OCI-LY7 (cell line): ENCODE measurements at regions not wholly inside any gene's neighbourhood (a gene's known extent, or its start where the extent isn't known, plus 50 kb on each side); places are given as distances from the start of the nearest gene placed in this dataset.

Experiments used
- CTCF ChIP-seq: fragments of 200-600 bp; sonication (generic); conservative IDR thresholded peaks from 2 replicates; pipeline ENCODE4 v1.5.1; 2014; ENCODE audit warnings: mild to moderate bottlenecking, antibody characterized with exemption, low read length, moderate library complexity, mixed read lengths
- EZH2phosphoT487 ChIP-seq: fragments of 200-600 bp; sonication (generic); IDR thresholded peaks from 2 replicates; pipeline ENCODE4 v1.6.1; 2018; ENCODE audit warnings: low read depth, borderline replicate concordance, mild to moderate bottlenecking, mixed run types, antibody characterized with exemption, low read length, moderate library complexity, mixed read lengths

- TF ChIP-seq EZH2phosphoT487 (no peak), CTCF (peak; percentile 95)
These were observed 167.7 kb upstream of the CSF3R start for GRCh38 chr1:36650200-36651065.
